K562 (cell line): ENCODE measurements at regions not wholly inside any gene's neighbourhood (a gene's known extent, or its start where the extent isn't known, plus 50 kb on each side); places are given as distances from the start of the nearest gene placed in this dataset.

Experiments
- ATAC-seq: fragments of 200-7000 bp; cut with Tn5 transposase; 3 replicates; pipeline ENCODE4 v1.9.1; 2020; ENCODE audit warnings: moderate library complexity
- BruUV-seq: library from RNA; stranded (reverse); fragments of 400-500 nt; replicated peaks from 2 replicates; lab custom pipeline; 2021; lab: Mats Ljungman, UMichigan
- CTCF ChIA-PET: fragments of 300-600 bp; formaldehyde crosslinking; extraction: SDS; loops from one replicate; lab custom pipeline; 2021; ENCODE audit warnings: low intra/inter-chr PET ratio; lab: Yijun Ruan, JAX
- POLR2A ChIA-PET: fragments of 300-600, 350-650 bp; sonication (Branson Sonifier 250); formaldehyde crosslinking; extraction: SDS; loops from one replicate; lab custom pipeline; 2021; ENCODE audit warnings: antibody characterized with exemption, inconsistent platforms; lab: Yijun Ruan, JAX
- DNase-seq, 4 experiments: peaks; one replicate each; pipeline versions ENCODE4 v3.0.0 to v3.0.0-alpha.2; 2011 to 2018; ENCODE audit warnings: low spot score in 3 of 4, mixed read lengths in 3 of 4; ENCODE audit errors: extremely low read depth in 1 of 4
- FAIRE-seq: peaks from 2 replicates; lab custom pipeline; 2011; peaks lifted over from hg19 to GRCh38; lab: Jason Lieb, UNC
- H2AFZ ChIP-seq: 2 replicates; pipeline ENCODE4 v1.6.0; 2011; ENCODE audit warnings: low read depth, low read length, control low read depth, inconsistent platforms
- H3K27ac ChIP-seq: fragments of 200-600 bp; 3 replicates; pipeline ENCODE4 v1.8.0; 2011; ENCODE audit warnings: low read depth, mild to moderate bottlenecking, control low read depth, inconsistent platforms, low read length, moderate library complexity, mixed read lengths; ENCODE audit errors: extremely low read depth
- H3K27me3 ChIP-seq, 2 experiments: fragments of 300-600 bp in 1 of 2; 2 replicates in 1 of 2; 3 replicates in 1 of 2; pipeline versions ENCODE4 v1.6.0 to v1.8.0; 2011; ENCODE audit warnings: inconsistent platforms in 2 of 2, low read length in 2 of 2, mild to moderate bottlenecking in 1 of 2, mixed read lengths in 1 of 2, moderate library complexity in 1 of 2; ENCODE audit not compliant: control insufficient read depth in 2 of 2, insufficient read depth in 2 of 2
- H3K36me3 ChIP-seq: fragments of 300-600 bp; 3 replicates; pipeline ENCODE4 v1.8.0; 2011; ENCODE audit warnings: mild to moderate bottlenecking, low read length, inconsistent platforms; ENCODE audit not compliant: control insufficient read depth, insufficient read depth
- H3K4me1 ChIP-seq, 2 experiments: fragments of 200-600 bp in 1 of 2; replicated peaks in 1 of 2; 2 replicates in 1 of 2; 3 replicates in 1 of 2; pipeline versions ENCODE4 v1.5.1 to v1.8.0; 2011; ENCODE audit warnings: inconsistent platforms in 2 of 2, low read length in 2 of 2, mild to moderate bottlenecking in 1 of 2, mixed read lengths in 1 of 2, moderate library complexity in 1 of 2; ENCODE audit not compliant: control insufficient read depth in 2 of 2, insufficient read depth in 2 of 2
- H3K4me2 ChIP-seq: 2 replicates; pipeline ENCODE4 v1.6.1; 2011; ENCODE audit warnings: low read length, control low read depth, inconsistent platforms, mixed read lengths; ENCODE audit not compliant: insufficient read depth
- H3K4me3 ChIP-seq: fragments of 200-600 bp; sonication (generic), shearing (Covaris generic); 2 replicates; pipeline ENCODE4 v1.5.1; 2016; ENCODE audit warnings: control low read depth, inconsistent platforms
- H3K79me2 ChIP-seq: fragments of 200-600 bp; 3 replicates; pipeline ENCODE4 v1.8.0; 2011; ENCODE audit warnings: low read length, inconsistent platforms; ENCODE audit not compliant: control insufficient read depth, insufficient read depth
- H3K9ac ChIP-seq, 2 experiments: 2 replicates each; pipeline versions ENCODE4 v1.6.0 to v1.6.1; 2011; ENCODE audit warnings: low read depth in 2 of 2, low read length in 2 of 2, control low read depth in 1 of 2, inconsistent platforms in 1 of 2, mild to moderate bottlenecking in 1 of 2, mixed read lengths in 1 of 2; ENCODE audit not compliant: insufficient read depth in 1 of 2
- H3K9me1 ChIP-seq: one replicate; pipeline ENCODE4 v1.6.0; 2011; ENCODE audit warnings: inconsistent platforms, mild to moderate bottlenecking, low read length, moderate library complexity; ENCODE audit not compliant: control insufficient read depth, insufficient read depth
- H3K9me3 ChIP-seq: replicated peaks from 2 replicates; pipeline ENCODE4 v1.5.1; 2011; ENCODE audit warnings: low read depth, low read length, inconsistent platforms; ENCODE audit not compliant: control insufficient read depth, insufficient read depth
- H4K20me1 ChIP-seq: replicated peaks from 2 replicates; pipeline ENCODE4 v1.6.1; 2011; ENCODE audit warnings: low read length, inconsistent platforms, mixed read lengths; ENCODE audit not compliant: control insufficient read depth, insufficient read depth
- CREB1 ChIP-seq, 2 experiments: sonication (generic) in 1 of 2; formaldehyde crosslinking in 1 of 2; IDR thresholded peaks; 2 replicates each; pipeline versions ENCODE4 v1.6.1 to v1.8.0; 2012 to 2022; ENCODE audit warnings: inconsistent platforms in 1 of 2, mild to moderate bottlenecking in 1 of 2, missing genetic modification reagents in 1 of 2, moderate library complexity in 1 of 2
- ELF2 ChIP-seq: fragments of 250-450 bp; sonication (Bioruptor Pico); IDR thresholded peaks from 2 replicates; pipeline ENCODE4 v1.5.0; 2021; ENCODE audit warnings: mild to moderate bottlenecking
- MED1 ChIP-seq: sonication (generic); formaldehyde crosslinking; IDR thresholded peaks from 2 replicates; pipeline ENCODE4 v1.8.1; 2023; ENCODE audit warnings: missing genetic modification reagents, borderline replicate concordance
- PHF21A ChIP-seq: fragments of 450-650 bp; IDR thresholded peaks from 2 replicates; pipeline ENCODE4 v1.6.1; 2017; ENCODE audit warnings: low read depth, borderline replicate concordance
- PPARD ChIP-seq: fragments of 250-450 bp; sonication (Bioruptor Pico); IDR thresholded peaks from 2 replicates; pipeline ENCODE4 v1.8.0; 2022; ENCODE audit warnings: inconsistent platforms, mild to moderate bottlenecking, moderate library complexity
- PTTG1 ChIP-seq: fragments of 450-650 bp; IDR thresholded peaks from 2 replicates; pipeline ENCODE4 v1.6.1; 2016; ENCODE audit warnings: low read depth, mild to moderate bottlenecking, missing genetic modification characterization, missing compliant biosample characterization
- TCFL5 ChIP-seq: fragments of 250-450 bp; sonication (Bioruptor Pico); conservative IDR thresholded peaks from 2 replicates; pipeline ENCODE4 v1.6.1; 2021; ENCODE audit warnings: mild to moderate bottlenecking, moderate library complexity, matching md5 sums
- TEAD4 ChIP-seq, 2 experiments: sonication (generic) in 1 of 2; formaldehyde crosslinking in 1 of 2; IDR thresholded peaks; 2 replicates each; pipeline versions ENCODE4 v1.6.1 to v1.8.0; 2012 to 2022; ENCODE audit warnings: borderline replicate concordance in 1 of 2, inconsistent platforms in 1 of 2, low read length in 1 of 2, mild to moderate bottlenecking in 1 of 2, missing genetic modification reagents in 1 of 2
- ZFX ChIP-seq: sonication (generic); formaldehyde crosslinking; IDR thresholded peaks from 2 replicates; pipeline ENCODE4 v1.8.0; 2022; ENCODE audit warnings: mild to moderate bottlenecking, missing genetic modification reagents, moderate library complexity
- ZKSCAN1 ChIP-seq: fragments of 150-350 bp; IDR thresholded peaks from 2 replicates; pipeline ENCODE4 v1.6.1; 2016; ENCODE audit warnings: low read depth, low read length
- ZNF121 ChIP-seq: sonication (generic); formaldehyde crosslinking; conservative IDR thresholded peaks from 2 replicates; pipeline ENCODE4 v1.8.0; 2022; ENCODE audit warnings: missing genetic modification reagents
- ZNF175 ChIP-seq: fragments of 200-800 bp; sonication (Bioruptor generic); IDR thresholded peaks from 2 replicates; pipeline ENCODE4 v1.6.1; 2016; ENCODE audit warnings: low read depth, mild to moderate bottlenecking, missing genetic modification characterization, missing compliant biosample characterization
- ZNF217 ChIP-seq: sonication (generic); formaldehyde crosslinking; IDR thresholded peaks from 2 replicates; pipeline ENCODE4 v1.8.0; 2022; ENCODE audit warnings: mild to moderate bottlenecking, missing genetic modification reagents
- ZNF23 ChIP-seq: fragments of 250-450 bp; sonication (Bioruptor Pico); IDR thresholded peaks from 2 replicates; pipeline ENCODE4 v1.4.0; 2020; ENCODE audit warnings: mild to moderate bottlenecking
- ZNF79 ChIP-seq: fragments of 250-450 bp; sonication (Bioruptor Pico); IDR thresholded peaks from 2 replicates; pipeline ENCODE4 v1.4.0; 2020; ENCODE audit warnings: low read depth, mild to moderate bottlenecking, moderate library complexity
- WGBS: fragments of 100-300 bp; shearing (Covaris generic); methylation state at CpG from one replicate; pipeline ENCODE4 v1.1.6; 2016; ENCODE audit warnings: low coverage, mixed read lengths; ENCODE audit not compliant: insufficient coverage; ENCODE audit errors: missing lambda C conversion rate; 5-methylcytosine and 5-hydroxymethylcytosine counted together
- in situ Hi-C: fragments of 300-500 bp; cut with MboI; formaldehyde crosslinking; loops from 4 replicates; pipeline ENCODE4 v1.15.0; 2018; ENCODE audit warnings: inconsistent platforms, mixed read lengths
- intact Hi-C: fragments of 100-400 bp; cut with micrococcal nuclease; formaldehyde crosslinking; loops from 2 replicates; pipeline ENCODE4 v1.14.2; 2022
- TF ChIP-seq, protein P1 (sequence below), 3 experiments: fragments of 200-800 bp in 1 of 3; sonication (Bioruptor generic) in 1 of 3; sonication (generic) in 1 of 3; formaldehyde crosslinking in 1 of 3; IDR thresholded peaks; 2 replicates each; pipeline versions ENCODE4 v1.6.1 to v1.8.0; 2016 to 2022; ENCODE audit warnings: mild to moderate bottlenecking in 2 of 3, missing compliant biosample characterization in 2 of 3, missing genetic modification characterization in 2 of 3, missing genetic modification reagents in 1 of 3
- TF ChIP-seq, protein P2 (sequence below): fragments of 450-650 bp; formaldehyde crosslinking; IDR thresholded peaks from 2 replicates; pipeline ENCODE4 v1.4.0; 2020; ENCODE audit warnings: mild to moderate bottlenecking, moderate library complexity

- ChIA-PET CTCF (no interaction called here), POLR2A (interaction anchor here (1.2 kb wide), 1 partner anchor 23 kb away, joined by 3 read pairs; no protein-coding TSS in a partner anchor)
- H3K4me1 ChIP-seq = no peaks in the 10 kb centered on the region
- H3K4me2 ChIP-seq = no peak overlapping the region
- ATAC-seq = no peak
- no peaks in the 10 kb centered on the region for H3K9me3 ChIP-seq
- WGBS = 0% methylated on average over 7 of the region's 7 CpGs
- no peak overlapping the region for H3K27ac ChIP-seq
- TF ChIP-seq, protein P1, sequence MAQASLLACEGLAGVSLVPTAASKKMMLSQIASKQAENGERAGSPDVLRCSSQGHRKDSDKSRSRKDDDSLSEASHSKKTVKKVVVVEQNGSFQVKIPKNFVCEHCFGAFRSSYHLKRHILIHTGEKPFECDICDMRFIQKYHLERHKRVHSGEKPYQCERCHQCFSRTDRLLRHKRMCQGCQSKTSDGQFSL (CRISPR knock-in tag; IDR thresholded peaks at IDR 0.05) = no peak
- TF ChIP-seq, protein P1 (tag; IDR thresholded peaks at IDR 0.05) = no peak
- TF ChIP-seq MED1 (CRISPR knock-in tag) (no peak), ZNF217 (CRISPR knock-in tag) (no peak), TCFL5 (no peak), ZNF23 (CRISPR knock-in tag) (no peak), ZKSCAN1 (no peak), PTTG1 (tag) (no peak), ZNF121 (CRISPR knock-in tag) (no peak), ELF2 (no peak), ZNF79 (CRISPR knock-in tag) (no peak), CREB1 (IDR thresholded peaks at IDR 0.05) (no peak), CREB1 (CRISPR knock-in tag; IDR thresholded peaks at IDR 0.05) (no peak), TEAD4 (IDR thresholded peaks at IDR 0.05; ENCODE audit: low read length) (no peak), TEAD4 (CRISPR knock-in tag; IDR thresholded peaks at IDR 0.05; ENCODE audit: borderline replicate concordance) (no peak), PPARD (no peak), ZFX (CRISPR knock-in tag) (no peak), ZNF175 (CRISPR knock-in tag) (no peak), PHF21A (no peak)
- TF ChIP-seq, protein P2, sequence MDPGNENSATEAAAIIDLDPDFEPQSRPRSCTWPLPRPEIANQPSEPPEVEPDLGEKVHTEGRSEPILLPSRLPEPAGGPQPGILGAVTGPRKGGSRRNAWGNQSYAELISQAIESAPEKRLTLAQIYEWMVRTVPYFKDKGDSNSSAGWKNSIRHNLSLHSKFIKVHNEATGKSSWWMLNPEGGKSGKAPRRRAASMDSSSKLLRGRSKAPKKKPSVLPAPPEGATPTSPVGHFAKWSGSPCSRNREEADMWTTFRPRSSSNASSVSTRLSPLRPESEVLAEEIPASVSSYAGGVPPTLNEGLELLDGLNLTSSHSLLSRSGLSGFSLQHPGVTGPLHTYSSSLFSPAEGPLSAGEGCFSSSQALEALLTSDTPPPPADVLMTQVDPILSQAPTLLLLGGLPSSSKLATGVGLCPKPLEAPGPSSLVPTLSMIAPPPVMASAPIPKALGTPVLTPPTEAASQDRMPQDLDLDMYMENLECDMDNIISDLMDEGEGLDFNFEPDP (CRISPR knock-in tag) = no peak
- TF ChIP-seq, all 486 proteins: peak for 0
- H3K9ac ChIP-seq = no peak overlapping the region
- H3K4me3 ChIP-seq = no peak overlapping the region
- in situ Hi-C loops (no loop called here), intact Hi-C loops (no loop called here)
- BruUV-seq = no TSS peak
- no peaks in the 10 kb centered on the region for H3K36me3 ChIP-seq
- FAIRE-seq (no peak), DNase-seq (no peak)
- no peaks in the 10 kb centered on the region for H3K79me2 ChIP-seq
- no peak overlapping the region for H2AFZ ChIP-seq
- H3K9me1 ChIP-seq = no peaks in the 10 kb centered on the region
- no peaks in the 10 kb centered on the region for H3K27me3 ChIP-seq
- H4K20me1 ChIP-seq = no peaks in the 10 kb centered on the region
These were observed 348.1 kb upstream of the MAP3K7 start for GRCh38 chr6:90934966-90935365.
